OCI-LY7 (cell line): ENCODE measurements at regions not wholly inside any gene's neighbourhood (a gene's known extent, or its start where the extent isn't known, plus 50 kb on each side); places are given as distances from the start of the nearest gene placed in this dataset.

Experiments used
- BruUV-seq: library from RNA; stranded (reverse); fragments of 400-500 nt; replicated peaks from 2 replicates; lab custom pipeline; 2021; lab: Mats Ljungman, UMichigan
- CTCF ChIA-PET: fragments of 300-600 bp; sonication (Branson Sonifier 250); formaldehyde crosslinking; loops from one replicate; lab custom pipeline; 2022; ENCODE audit warnings: antibody characterized with exemption; ENCODE audit not compliant: unreplicated experiment; lab: Charles Lee
- POLR2A ChIA-PET: fragments of 300-600 bp; sonication (Branson Sonifier 250); formaldehyde crosslinking; loops from one replicate; lab custom pipeline; 2022; ENCODE audit warnings: antibody characterized with exemption; lab: Charles Lee
- DNase-seq: peaks from one replicate; pipeline ENCODE4 v3.0.0-alpha.2; 2015; ENCODE audit warnings: low spot score
- H2AFZ ChIP-seq: fragments of 200-600 bp; sonication (generic), shearing (Covaris generic); 2 replicates; pipeline ENCODE4 v1.6.1; 2014; ENCODE audit warnings: mild to moderate bottlenecking, antibody characterized with exemption, low read length, moderate library complexity
- H3K27ac ChIP-seq: fragments of 200-600 bp; sonication (generic); 2 replicates; pipeline ENCODE4 v1.5.1; 2014; ENCODE audit warnings: mixed run types, low read depth, mild to moderate bottlenecking, moderate library complexity, low read length, inconsistent platforms; ENCODE audit not compliant: poor library complexity, severe bottlenecking
- H3K36me3 ChIP-seq: fragments of 200-600 bp; sonication (generic); 2 replicates; pipeline ENCODE4 v1.6.1; 2014; ENCODE audit warnings: mild to moderate bottlenecking, antibody characterized with exemption, low read length, moderate library complexity, mixed read lengths; ENCODE audit not compliant: insufficient read depth
- H3K4me1 ChIP-seq: fragments of 200-600 bp; sonication (generic); 2 replicates; pipeline ENCODE4 v1.5.1; 2014; ENCODE audit warnings: mild to moderate bottlenecking, low read length; ENCODE audit not compliant: insufficient read depth, poor library complexity, severe bottlenecking
- H3K4me2 ChIP-seq: fragments of 200-600 bp; sonication (generic); 2 replicates; pipeline ENCODE4 v1.6.1; 2014; ENCODE audit warnings: mild to moderate bottlenecking, low read length
- H3K4me3 ChIP-seq: fragments of 200-600 bp; sonication (generic); 2 replicates; pipeline ENCODE4 v1.5.1; 2014; ENCODE audit warnings: mild to moderate bottlenecking, low read depth, low read length; ENCODE audit not compliant: poor library complexity, severe bottlenecking
- H3K79me2 ChIP-seq: fragments of 200-600 bp; sonication (generic); 2 replicates; pipeline ENCODE4 v1.6.1; 2016; ENCODE audit warnings: low read depth, mild to moderate bottlenecking, low read length, moderate library complexity, mixed read lengths; ENCODE audit not compliant: insufficient read depth
- H3K9me2 ChIP-seq: fragments of 200-600 bp; sonication (generic); 2 replicates; pipeline ENCODE4 v1.6.1; 2016; ENCODE audit warnings: mild to moderate bottlenecking, low read length, mixed read lengths; ENCODE audit not compliant: insufficient read depth
- H3K9me3 ChIP-seq: fragments of 200-600 bp; sonication (generic); 2 replicates; pipeline ENCODE4 v1.6.1; 2014; ENCODE audit warnings: mild to moderate bottlenecking, mixed run types, low read length, mixed read lengths
- H4K20me1 ChIP-seq: fragments of 200-600 bp; sonication (generic); 2 replicates; pipeline ENCODE4 v1.6.1; 2014; ENCODE audit warnings: mild to moderate bottlenecking, antibody characterized with exemption, low read length, moderate library complexity, mixed read lengths; ENCODE audit not compliant: insufficient read depth
- CTCF ChIP-seq: fragments of 200-600 bp; sonication (generic); conservative IDR thresholded peaks from 2 replicates; pipeline ENCODE4 v1.5.1; 2014; ENCODE audit warnings: mild to moderate bottlenecking, antibody characterized with exemption, low read length, moderate library complexity, mixed read lengths
- EZH2phosphoT487 ChIP-seq: fragments of 200-600 bp; sonication (generic); IDR thresholded peaks from 2 replicates; pipeline ENCODE4 v1.6.1; 2018; ENCODE audit warnings: low read depth, borderline replicate concordance, mild to moderate bottlenecking, mixed run types, antibody characterized with exemption, low read length, moderate library complexity, mixed read lengths
- intact Hi-C: fragments of 100-400 bp; cut with micrococcal nuclease; formaldehyde crosslinking; loops from one replicate; pipeline ENCODE4 v1.10.0; 2022; ENCODE audit not compliant: unreplicated experiment

- CTCF ChIA-PET = no interaction called here
- DNase-seq = no peak
- no peaks in the 10 kb centered on the region for H3K4me1 ChIP-seq
Measured at GRCh38 chr14:43005807-43006206, 1399.1 kb downstream of the LRFN5 start.

DNA sequence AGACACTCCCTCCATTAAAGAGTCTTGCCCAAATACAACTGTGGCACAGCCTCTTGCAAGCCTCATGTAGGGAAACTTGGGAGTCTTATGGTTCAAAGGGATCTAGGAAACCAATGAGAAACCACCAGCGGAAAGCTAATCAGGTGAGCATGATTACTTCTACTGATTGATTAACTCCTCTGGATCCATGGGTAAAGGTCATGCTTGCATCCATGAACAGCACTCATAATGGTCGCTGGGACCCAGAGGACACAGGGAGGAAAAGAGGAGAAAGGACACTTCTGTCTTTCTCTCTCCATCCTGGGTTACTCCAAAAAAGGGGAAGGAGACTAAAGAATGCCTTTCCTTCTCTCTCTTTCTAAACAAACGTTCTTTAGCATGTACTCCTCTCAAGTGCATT, 1397.2 kb downstream of the LRFN5 start:
- no peaks in the 10 kb centered on the region for H4K20me1 ChIP-seq
- H2AFZ ChIP-seq = no peak overlapping the region
- TF ChIP-seq EZH2phosphoT487 = no peak
- TF ChIP-seq CTCF = no peak
- H3K4me3 ChIP-seq = no peak overlapping the region
- H3K79me2 ChIP-seq = no peaks in the 10 kb centered on the region
- intact Hi-C loops = no loop called here
- CTCF ChIA-PET = no interaction called here
- no peaks in the 10 kb centered on the region for H3K9me2 ChIP-seq
- peaks cover 2% of the 10 kb centered on the region; the same call in 1 of the 2 replicates for H3K9me3 ChIP-seq
- no peaks in the 10 kb centered on the region for H3K36me3 ChIP-seq
- BruUV-seq = no TSS peak
- no peak overlapping the region for H3K4me2 ChIP-seq
- peak; percentile 8 for DNase-seq
- POLR2A ChIA-PET = no interaction called here
- H3K4me1 ChIP-seq = no peaks in the 10 kb centered on the region
- H3K27ac ChIP-seq = no peak overlapping the region

More at GRCh38 chr14:43005807-43006206, 1399.1 kb downstream of the LRFN5 start:
- Histone ChIP-seq H3K9me3 (peaks cover 4% of the 10 kb centered on the region; the same call in 1 of the 2 replicates), H3K9me2 (no peaks in the 10 kb centered on the region), H3K79me2 (no peaks in the 10 kb centered on the region), H2AFZ (no peak overlapping the region), H3K36me3 (no peaks in the 10 kb centered on the region), H4K20me1 (no peaks in the 10 kb centered on the region), H3K4me2 (no peak overlapping the region), H3K27ac (no peak overlapping the region), H3K4me3 (no peak overlapping the region)
- TF ChIP-seq CTCF = no peak
- no peak for TF ChIP-seq EZH2phosphoT487
- BruUV-seq = no TSS peak
- POLR2A ChIA-PET = no interaction called here
- intact Hi-C loops = no loop called here

GRCh38 chr14:43001731-43002130, 1395.1 kb downstream of the LRFN5 start:
- POLR2A ChIA-PET = no interaction called here
- H3K79me2 ChIP-seq = no peaks in the 10 kb centered on the region
- CTCF ChIA-PET = no interaction called here
- H3K9me3 ChIP-seq = no peaks in the 10 kb centered on the region; the same call in 1 of the 2 replicates
- no peak overlapping the region for H3K4me3 ChIP-seq
- no peak overlapping the region for H2AFZ ChIP-seq
- intact Hi-C loops = no loop called here
- no peak overlapping the region for H3K4me2 ChIP-seq
- BruUV-seq = no TSS peak
- no peaks in the 10 kb centered on the region for H3K36me3 ChIP-seq
- H3K4me1 ChIP-seq = no peaks in the 10 kb centered on the region
- no peak for DNase-seq
- no peak overlapping the region for H3K27ac ChIP-seq
- TF ChIP-seq CTCF (no peak), EZH2phosphoT487 (no peak)
- no peaks in the 10 kb centered on the region for H4K20me1 ChIP-seq
- no peaks in the 10 kb centered on the region for H3K9me2 ChIP-seq
